ENCODE measurements at regions not wholly inside any gene's neighbourhood (a gene's known extent, or its start where the extent isn't known, plus 50 kb on each side); places are given as distances from the start of the nearest gene placed in this dataset.
A peak's percentile ranks its signal among the peaks of the same experiment; 100 is the strongest.

DNA sequence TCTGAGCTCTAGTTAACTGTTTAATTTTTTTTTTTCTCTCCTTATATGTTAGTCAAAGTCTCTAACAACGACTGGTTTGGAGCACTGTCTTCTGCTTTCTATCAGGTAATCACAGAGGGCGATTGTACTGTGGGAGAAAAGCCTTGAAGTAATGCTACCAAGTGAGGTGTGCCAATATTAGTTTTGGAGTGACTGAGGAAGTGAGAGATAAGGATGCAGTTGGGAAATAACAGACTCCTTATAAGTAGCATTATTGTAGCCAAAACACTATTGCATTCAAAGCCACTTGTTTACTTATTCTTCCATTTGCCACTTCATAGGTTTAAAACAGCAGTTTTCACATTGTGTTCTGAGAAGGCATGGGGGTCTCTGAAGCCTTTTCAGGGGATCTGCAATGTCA is 79.1 kb upstream of the SLC6A14 start:
- no peak overlapping the region for H3K4me3 ChIP-seq (ENCODE audit: control insufficient read depth, low read depth, low read length)
- TF ChIP-seq CTCF (conservative IDR thresholded peaks at IDR 0.05; ENCODE audit: control insufficient read depth, insufficient read depth, low read depth, low read length) = no peak
- DNase-seq (ENCODE audit: low read depth) = no peak

GRCh38 chrX:116378961-116379360 is 57.4 kb upstream of the SLC6A14 start:
- TF ChIP-seq CTCF (conservative IDR thresholded peaks at IDR 0.05; ENCODE audit: control insufficient read depth, insufficient read depth, low read depth, low read length) = no peak
- no peak for DNase-seq (ENCODE audit: low read depth)
- H3K4me3 ChIP-seq (ENCODE audit: control insufficient read depth, low read depth, low read length) = no peak overlapping the region

DNA sequence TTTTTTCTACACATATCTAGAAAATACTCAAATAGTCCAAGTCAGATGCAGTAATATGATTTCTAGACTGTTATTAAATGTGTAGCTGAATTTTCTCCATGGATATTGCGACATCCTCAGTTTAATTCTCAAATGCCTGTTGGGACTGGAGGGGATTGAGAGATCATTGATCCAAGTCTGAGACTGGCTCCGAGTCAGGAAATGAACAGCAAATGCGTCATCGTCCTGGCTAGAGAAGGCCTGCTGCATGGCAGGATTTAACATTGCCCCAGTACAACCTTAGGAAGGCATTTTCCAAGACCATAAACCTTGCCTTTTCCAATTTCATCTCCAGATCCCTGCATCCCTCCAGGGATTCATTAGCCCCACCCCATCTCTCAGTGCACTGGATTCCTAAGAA is 56.6 kb upstream of the SLC6A14 start:
- DNase-seq (ENCODE audit: low read depth) = peak; percentile 89
- no peak for TF ChIP-seq CTCF (conservative IDR thresholded peaks at IDR 0.05; ENCODE audit: control insufficient read depth, insufficient read depth, low read depth, low read length)
- no peak overlapping the region for H3K4me3 ChIP-seq (ENCODE audit: control insufficient read depth, low read depth, low read length)

- DNase-seq (ENCODE audit: low read depth) = peak; percentile 69
- no peak for TF ChIP-seq CTCF (conservative IDR thresholded peaks at IDR 0.05; ENCODE audit: control insufficient read depth, insufficient read depth, low read depth, low read length)
- no peak overlapping the region for H3K4me3 ChIP-seq (ENCODE audit: control insufficient read depth, low read depth, low read length)
Observed at GRCh38 chrX:116384406-116384954, 51.9 kb upstream of the SLC6A14 start.
